ENCODE measurements at regions not wholly inside any gene's neighbourhood (a gene's known extent, or its start where the extent isn't known, plus 50 kb on each side); places are given as distances from the start of the nearest gene placed in this dataset.
"Not testable (repeated sequence)": the region's sequence is repeated elsewhere in the genome, so short reads cannot be mapped to it uniquely, and the experiment has no call there.

GRCh38 chr12:83514372-83514771 lies 827.7 kb downstream of the TMTC2 start:
- no peak for DNase-seq

GRCh38 chr12:83506841-83507240 lies 820.1 kb downstream of the TMTC2 start:
- DNase-seq = no peak

GRCh38 chr12:83505586-83505985 lies 818.9 kb downstream of the TMTC2 start:
- DNase-seq = no peak

- DNase-seq = not testable (repeated sequence)
These were observed 813.2 kb downstream of the TMTC2 start for GRCh38 chr12:83499894-83500293.

- peak; percentile 6 for DNase-seq
These were observed 791.0 kb downstream of the TMTC2 start for GRCh38 chr12:83477696-83478095.

- DNase-seq = no peak
These were observed 790.3 kb downstream of the TMTC2 start for GRCh38 chr12:83476695-83477690.

- no peak for DNase-seq
These were observed 789.3 kb downstream of the TMTC2 start for GRCh38 chr12:83476006-83476405.

- DNase-seq = no peak
These were observed 787.7 kb downstream of the TMTC2 start for GRCh38 chr12:83474369-83474768.

GRCh38 chr12:83473408-83474095 lies 786.8 kb downstream of the TMTC2 start:
- DNase-seq = peak; percentile 42

- no peak for DNase-seq
These were observed 786.1 kb downstream of the TMTC2 start for GRCh38 chr12:83472772-83473171.

- DNase-seq = no peak
These were observed 785.6 kb downstream of the TMTC2 start for GRCh38 chr12:83472350-83472749.

GRCh38 chr12:83471341-83471740 lies 784.6 kb downstream of the TMTC2 start:
- DNase-seq = no peak

GRCh38 chr12:83470749-83471148 lies 784.0 kb downstream of the TMTC2 start:
- DNase-seq = no peak

GRCh38 chr12:83468988-83469908 lies 782.5 kb downstream of the TMTC2 start:
- DNase-seq = peak; percentile 25

- DNase-seq = no peak
These were observed 778.9 kb downstream of the TMTC2 start for GRCh38 chr12:83465632-83466031.

- no peak for DNase-seq
These were observed 775.7 kb downstream of the TMTC2 start for GRCh38 chr12:83462419-83462818.

GRCh38 chr12:83461336-83461935 lies 774.7 kb downstream of the TMTC2 start:
- peak; percentile 17 for DNase-seq

GRCh38 chr12:83451189-83451588 lies 764.5 kb downstream of the TMTC2 start:
- no peak for DNase-seq

- DNase-seq = peak; percentile 3
These were observed 747.9 kb downstream of the TMTC2 start for GRCh38 chr12:83434600-83434999.

GRCh38 chr12:83432176-83432719 lies 745.5 kb downstream of the TMTC2 start:
- no peak for DNase-seq

GRCh38 chr12:83427586-83428136 lies 741.0 kb downstream of the TMTC2 start:
- DNase-seq = not testable (repeated sequence)

GRCh38 chr12:83414981-83415380 lies 728.3 kb downstream of the TMTC2 start:
- no peak for DNase-seq

All from fibroblast of upper back skin (primary cell).